ENCODE measurements at regions not wholly inside any gene's neighbourhood (a gene's known extent, or its start where the extent isn't known, plus 50 kb on each side); places are given as distances from the start of the nearest gene placed in this dataset.
A peak's percentile ranks its signal among the peaks of the same experiment; 100 is the strongest.

GRCh38 chr1:55559842-55560241, 344.7 kb upstream of the USP24 start:
- no peak for TF ChIP-seq CTCF (IDR thresholded peaks at IDR 0.05; ENCODE audit: low read depth, low read length)
- no peak for DNase-seq (ENCODE audit: low read depth, low spot score)
- peak overlapping the region; percentile 43 for H3K27ac ChIP-seq (ENCODE audit: low read depth, low read length)
- CTCF ChIA-PET = no interaction called here
- no peaks in the 10 kb centered on the region for H3K27me3 ChIP-seq (ENCODE audit: control insufficient read depth, insufficient read depth, low read length)
- no peaks in the 10 kb centered on the region for H3K9me3 ChIP-seq (ENCODE audit: control insufficient read depth, insufficient read depth, low read length)
- POLR2A ChIA-PET = no interaction called here
- H3K4me3 ChIP-seq (ENCODE audit: low read depth, low read length) = no peak overlapping the region

- CTCF ChIA-PET = no interaction called here
- Histone ChIP-seq H3K27ac (ENCODE audit: low read depth, low read length) (no peak overlapping the region), H3K9me3 (ENCODE audit: control insufficient read depth, insufficient read depth, low read length) (no peaks in the 10 kb centered on the region), H3K27me3 (ENCODE audit: control insufficient read depth, insufficient read depth, low read length) (no peaks in the 10 kb centered on the region), H3K4me3 (ENCODE audit: low read depth, low read length) (no peak overlapping the region)
- no peak for TF ChIP-seq CTCF (IDR thresholded peaks at IDR 0.05; ENCODE audit: low read depth, low read length)
- no peak for DNase-seq (ENCODE audit: low read depth, low spot score)
- POLR2A ChIA-PET = no interaction called here
These were observed 344.0 kb upstream of the USP24 start for GRCh38 chr1:55559161-55559611.

DNA sequence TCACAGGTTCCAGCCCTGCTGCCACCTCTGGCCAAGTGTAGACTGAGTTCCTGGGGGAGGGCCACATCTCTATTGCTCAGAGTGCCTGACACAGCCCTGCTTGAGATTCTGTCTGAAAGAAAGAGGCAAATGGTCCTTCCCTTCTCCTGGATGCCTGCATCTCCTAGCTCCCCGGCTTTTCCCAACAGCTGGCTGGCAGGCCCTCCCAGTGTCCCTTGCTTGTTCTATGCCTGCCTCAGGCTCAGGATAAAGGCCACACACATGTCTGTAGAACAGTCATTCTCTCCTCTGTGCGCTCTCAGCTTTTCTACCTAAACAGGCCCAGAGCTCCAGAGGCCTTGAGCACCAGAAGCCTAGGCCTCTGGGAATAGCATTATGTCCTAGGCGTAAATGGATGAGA, 343.4 kb upstream of the USP24 start:
- Histone ChIP-seq H3K9me3 (ENCODE audit: control insufficient read depth, insufficient read depth, low read length) (no peaks in the 10 kb centered on the region), H3K4me3 (ENCODE audit: low read depth, low read length) (no peak overlapping the region), H3K27ac (ENCODE audit: low read depth, low read length) (no peak overlapping the region), H3K27me3 (ENCODE audit: control insufficient read depth, insufficient read depth, low read length) (no peaks in the 10 kb centered on the region)
- ChIA-PET CTCF (no interaction called here), POLR2A (no interaction called here)
- TF ChIP-seq CTCF (IDR thresholded peaks at IDR 0.05; ENCODE audit: low read depth, low read length) = no peak
- no peak for DNase-seq (ENCODE audit: low read depth, low spot score)

GRCh38 chr1:55555956-55556725, 341.0 kb upstream of the USP24 start:
- no peak for TF ChIP-seq CTCF (IDR thresholded peaks at IDR 0.05; ENCODE audit: low read depth, low read length)
- POLR2A ChIA-PET = no interaction called here
- H3K27me3 ChIP-seq (ENCODE audit: control insufficient read depth, insufficient read depth, low read length) = no peaks in the 10 kb centered on the region
- no peak overlapping the region for H3K27ac ChIP-seq (ENCODE audit: low read depth, low read length)
- H3K9me3 ChIP-seq (ENCODE audit: control insufficient read depth, insufficient read depth, low read length) = peaks cover 4% of the 10 kb centered on the region; the same call in 1 of the 2 replicates
- H3K4me3 ChIP-seq (ENCODE audit: low read depth, low read length) = no peak overlapping the region
- DNase-seq (ENCODE audit: low read depth, low spot score) = no peak
- CTCF ChIA-PET = no interaction called here

DNA sequence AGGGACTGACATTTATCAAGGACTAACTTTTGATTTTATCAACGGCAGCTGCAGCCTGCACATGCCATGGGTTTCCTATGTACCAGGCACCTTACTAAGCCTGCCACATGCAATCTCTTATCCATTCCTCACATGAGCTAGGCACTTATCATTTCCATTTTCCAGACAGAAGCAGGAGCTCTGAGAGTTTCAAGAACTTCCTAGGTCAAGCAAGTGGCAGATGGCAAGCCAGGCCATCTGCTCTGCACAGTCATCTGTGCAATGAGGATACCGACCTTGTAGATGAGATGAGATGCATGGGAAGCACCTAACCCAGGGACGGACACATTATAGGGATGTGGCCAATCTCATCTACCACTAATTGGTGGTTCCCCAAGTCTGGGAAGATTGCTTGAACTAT, 339.4 kb upstream of the USP24 start:
- peaks cover 4% of the 10 kb centered on the region; the same call in 1 of the 2 replicates for H3K9me3 ChIP-seq (ENCODE audit: control insufficient read depth, insufficient read depth, low read length)
- H3K4me3 ChIP-seq (ENCODE audit: low read depth, low read length) = no peak overlapping the region
- H3K27ac ChIP-seq (ENCODE audit: low read depth, low read length) = no peak overlapping the region
- ChIA-PET CTCF (no interaction called here), POLR2A (no interaction called here)
- no peak for DNase-seq (ENCODE audit: low read depth, low spot score)
- no peak for TF ChIP-seq CTCF (IDR thresholded peaks at IDR 0.05; ENCODE audit: low read depth, low read length)
- H3K27me3 ChIP-seq (ENCODE audit: control insufficient read depth, insufficient read depth, low read length) = no peaks in the 10 kb centered on the region
